ENCODE measurements at regions not wholly inside any gene's neighbourhood (a gene's known extent, or its start where the extent isn't known, plus 50 kb on each side); places are given as distances from the start of the nearest gene placed in this dataset.

GRCh38 chr5:92863666-92864065 lies 717.4 kb downstream of the NR2F1-AS1 start:
- H3K36me3 ChIP-seq (replicated peaks; ENCODE audit: low read depth, low read length), result no peaks in the 10 kb centered on the region
- no peak overlapping the region for H3K9ac ChIP-seq (ENCODE audit: low read length)
- H2AFZ ChIP-seq (ENCODE audit: low read depth, low read length), result no peak overlapping the region
- H3K4me2 ChIP-seq (ENCODE audit: low read length), result no peak overlapping the region
- no peaks in the 10 kb centered on the region for H3K4me1 ChIP-seq (ENCODE audit: low read length)
- no peak overlapping the region for H3K27ac ChIP-seq (ENCODE audit: low read length)
- H3K9me3 ChIP-seq (ENCODE audit: insufficient read depth, low read length), result no peaks in the 10 kb centered on the region
- H3K79me2 ChIP-seq (ENCODE audit: low read length), result no peaks in the 10 kb centered on the region
- no peaks in the 10 kb centered on the region for H4K20me1 ChIP-seq (ENCODE audit: insufficient read depth, low read length)
- H3K4me3 ChIP-seq (ENCODE audit: low read length), result no peak overlapping the region
- no peaks in the 10 kb centered on the region for H3K27me3 ChIP-seq (ENCODE audit: low read depth, low read length)
- TF ChIP-seq EZH2phosphoT487 (IDR thresholded peaks at IDR 0.05; ENCODE audit: low read depth) (no peak), CTCF (IDR thresholded peaks at IDR 0.05; ENCODE audit: low read depth, low read length) (no peak)

DNA sequence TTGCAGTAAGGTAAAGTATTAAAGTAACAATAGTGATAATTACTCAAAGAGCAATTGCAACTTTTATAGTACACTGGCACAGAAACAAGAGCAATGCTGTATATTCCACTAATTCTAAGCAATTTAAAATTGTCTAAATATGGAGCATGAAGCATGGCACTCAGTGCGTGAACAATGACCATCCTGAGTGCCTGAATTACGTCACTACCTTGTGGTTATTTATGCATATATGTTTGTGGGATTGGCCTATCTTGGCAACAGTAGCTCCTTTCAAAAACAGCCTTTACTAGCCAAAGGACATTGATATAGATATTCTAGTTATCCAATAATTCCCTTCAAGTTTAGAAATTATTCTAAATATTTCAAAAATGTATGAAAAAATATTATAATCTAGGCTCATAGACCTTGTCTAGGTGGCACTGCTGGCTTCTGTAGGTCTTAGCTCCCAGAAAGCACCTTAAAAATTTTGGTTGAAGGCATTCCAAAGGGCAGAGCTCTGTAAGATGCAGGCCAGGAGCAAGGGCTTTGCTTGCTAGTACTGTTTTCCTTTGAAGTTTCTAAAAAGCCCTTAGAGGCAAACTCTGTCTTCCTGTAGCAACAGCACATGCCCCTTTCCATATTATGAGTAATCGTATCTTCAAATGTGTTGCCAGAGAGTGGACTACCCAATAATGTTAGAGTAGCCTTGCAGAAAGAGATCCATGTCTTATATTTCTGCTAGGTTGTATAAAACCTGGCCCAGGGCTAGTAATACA lies 719.3 kb downstream of the NR2F1-AS1 start:
- H3K9me3 ChIP-seq (ENCODE audit: insufficient read depth, low read length), result no peaks in the 10 kb centered on the region
- no peak overlapping the region for H3K27ac ChIP-seq (ENCODE audit: low read length)
- TF ChIP-seq CTCF (IDR thresholded peaks at IDR 0.05; ENCODE audit: low read depth, low read length) (no peak), EZH2phosphoT487 (IDR thresholded peaks at IDR 0.05; ENCODE audit: low read depth) (no peak)

GRCh38 chr5:92860061-92860460 lies 721.0 kb downstream of the NR2F1-AS1 start:
- Histone ChIP-seq H3K79me2 (ENCODE audit: low read length) (no peaks in the 10 kb centered on the region), H3K27ac (ENCODE audit: low read length) (no peak overlapping the region), H2AFZ (ENCODE audit: low read depth, low read length) (no peak overlapping the region)

More for the DNA sequence above, 719.3 kb downstream of the NR2F1-AS1 start:
- Histone ChIP-seq H3K4me2 (ENCODE audit: low read length) (no peak overlapping the region), H3K27me3 (ENCODE audit: low read depth, low read length) (no peaks in the 10 kb centered on the region), H4K20me1 (ENCODE audit: insufficient read depth, low read length) (no peaks in the 10 kb centered on the region), H3K9ac (ENCODE audit: low read length) (no peak overlapping the region), H3K4me3 (ENCODE audit: low read length) (no peak overlapping the region), H2AFZ (ENCODE audit: low read depth, low read length) (no peak overlapping the region), H3K4me1 (ENCODE audit: low read length) (no peaks in the 10 kb centered on the region), H3K36me3 (replicated peaks; ENCODE audit: low read depth, low read length) (no peaks in the 10 kb centered on the region), H3K79me2 (ENCODE audit: low read length) (no peaks in the 10 kb centered on the region)

DNA sequence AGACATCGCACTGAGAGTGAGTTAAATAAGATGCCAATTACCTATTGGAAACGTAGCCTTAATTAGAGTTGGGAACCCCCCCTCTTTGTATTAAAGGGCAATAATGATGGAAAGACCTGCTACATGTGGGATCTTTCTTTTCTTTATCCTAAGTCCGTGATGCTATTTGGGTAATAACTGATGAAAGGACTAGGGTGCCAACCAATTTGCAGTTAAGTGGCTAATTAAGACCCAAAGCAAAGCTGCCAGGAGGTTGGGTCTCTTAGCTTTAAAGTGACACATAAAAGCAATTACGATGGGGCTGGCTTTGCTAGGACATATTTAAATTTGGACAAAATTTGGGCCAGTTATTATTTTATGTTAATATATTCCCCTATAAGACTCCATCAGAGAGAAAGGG lies 728.8 kb downstream of the NR2F1-AS1 start:
- H3K79me2 ChIP-seq (ENCODE audit: low read length), result no peaks in the 10 kb centered on the region
- no peaks in the 10 kb centered on the region for H3K36me3 ChIP-seq (replicated peaks; ENCODE audit: low read depth, low read length)
- H3K27me3 ChIP-seq (ENCODE audit: low read depth, low read length), result no peaks in the 10 kb centered on the region
- TF ChIP-seq CTCF (IDR thresholded peaks at IDR 0.05; ENCODE audit: low read depth, low read length) (no peak), EZH2phosphoT487 (IDR thresholded peaks at IDR 0.05; ENCODE audit: low read depth) (no peak)
- no peak overlapping the region for H3K4me3 ChIP-seq (ENCODE audit: low read length)
- no peak overlapping the region for H3K4me2 ChIP-seq (ENCODE audit: low read length)
- H3K9me3 ChIP-seq (ENCODE audit: insufficient read depth, low read length), result no peaks in the 10 kb centered on the region
- no peaks in the 10 kb centered on the region for H3K4me1 ChIP-seq (ENCODE audit: low read length)
- no peaks in the 10 kb centered on the region for H4K20me1 ChIP-seq (ENCODE audit: insufficient read depth, low read length)
- H3K9ac ChIP-seq (ENCODE audit: low read length), result no peak overlapping the region
- no peak overlapping the region for H3K27ac ChIP-seq (ENCODE audit: low read length)
- H2AFZ ChIP-seq (ENCODE audit: low read depth, low read length), result no peak overlapping the region

More at GRCh38 chr5:92860061-92860460, 721.0 kb downstream of the NR2F1-AS1 start:
- Histone ChIP-seq H4K20me1 (ENCODE audit: insufficient read depth, low read length) (no peaks in the 10 kb centered on the region), H3K36me3 (replicated peaks; ENCODE audit: low read depth, low read length) (no peaks in the 10 kb centered on the region), H3K4me2 (ENCODE audit: low read length) (no peak overlapping the region), H3K4me1 (ENCODE audit: low read length) (no peaks in the 10 kb centered on the region), H3K9ac (ENCODE audit: low read length) (no peak overlapping the region), H3K27me3 (ENCODE audit: low read depth, low read length) (no peaks in the 10 kb centered on the region), H3K9me3 (ENCODE audit: insufficient read depth, low read length) (no peaks in the 10 kb centered on the region), H3K4me3 (ENCODE audit: low read length) (no peak overlapping the region)
- TF ChIP-seq EZH2phosphoT487 (IDR thresholded peaks at IDR 0.05; ENCODE audit: low read depth) (no peak), CTCF (IDR thresholded peaks at IDR 0.05; ENCODE audit: low read depth, low read length) (no peak)

Data from OCI-LY3 (cell line).